ENCODE measurements at regions not wholly inside any gene's neighbourhood (a gene's known extent, or its start where the extent isn't known, plus 50 kb on each side); places are given as distances from the start of the nearest gene placed in this dataset.

- no peaks in the 10 kb centered on the region for H3K36me3 Mint-ChIP-seq (ENCODE audit: low read depth)
- ATAC-seq (ENCODE audit: low read depth) (no peak), DNase-seq (no peak)
- no peaks in the 10 kb centered on the region for H3K9me3 Mint-ChIP-seq
- H3K4me1 Mint-ChIP-seq = no peaks in the 10 kb centered on the region
- no peak overlapping the region for H3K4me3 Mint-ChIP-seq
- peaks cover 2% of the 10 kb centered on the region for H3K27me3 Mint-ChIP-seq
- intact Hi-C loops (cut with micrococcal nuclease) = no loop called here
- no peak overlapping the region for H3K27ac Mint-ChIP-seq
- CTCF ChIA-PET = no interaction called here
- POLR2A ChIA-PET = no interaction called here
- no peak for TF ChIP-seq CTCF (IDR thresholded peaks at IDR 0.05)
These were observed 320.7 kb downstream of the MYCN start for GRCh38 chr2:16261071-16261470.

GRCh38 chr2:16260041-16260830, 319.9 kb downstream of the MYCN start:
- H3K4me3 Mint-ChIP-seq = no peak overlapping the region
- DNase-seq (no peak), ATAC-seq (ENCODE audit: low read depth) (no peak)
- intact Hi-C loops (cut with micrococcal nuclease) = no loop called here
- ChIA-PET POLR2A (no interaction called here), CTCF (no interaction called here)
- no peak overlapping the region for H3K27ac Mint-ChIP-seq
- H3K9me3 Mint-ChIP-seq = no peaks in the 10 kb centered on the region
- H3K36me3 Mint-ChIP-seq (ENCODE audit: low read depth) = no peaks in the 10 kb centered on the region
- no peak for TF ChIP-seq CTCF (IDR thresholded peaks at IDR 0.05)
- H3K27me3 Mint-ChIP-seq = peaks cover 6% of the 10 kb centered on the region
- no peaks in the 10 kb centered on the region for H3K4me1 Mint-ChIP-seq

GRCh38 chr2:16259010-16259409, 318.7 kb downstream of the MYCN start:
- no peak overlapping the region for H3K4me3 Mint-ChIP-seq
- peaks cover 6% of the 10 kb centered on the region for H3K27me3 Mint-ChIP-seq
- H3K36me3 Mint-ChIP-seq (ENCODE audit: low read depth) = no peaks in the 10 kb centered on the region
- ATAC-seq (ENCODE audit: low read depth) (no peak), DNase-seq (no peak)
- H3K4me1 Mint-ChIP-seq = no peaks in the 10 kb centered on the region
- no peak for TF ChIP-seq CTCF (IDR thresholded peaks at IDR 0.05)
- H3K9me3 Mint-ChIP-seq = peaks cover 3% of the 10 kb centered on the region
- intact Hi-C loops (cut with micrococcal nuclease) = no loop called here
- ChIA-PET CTCF (no interaction called here), POLR2A (no interaction called here)
- H3K27ac Mint-ChIP-seq = no peak overlapping the region

DNA sequence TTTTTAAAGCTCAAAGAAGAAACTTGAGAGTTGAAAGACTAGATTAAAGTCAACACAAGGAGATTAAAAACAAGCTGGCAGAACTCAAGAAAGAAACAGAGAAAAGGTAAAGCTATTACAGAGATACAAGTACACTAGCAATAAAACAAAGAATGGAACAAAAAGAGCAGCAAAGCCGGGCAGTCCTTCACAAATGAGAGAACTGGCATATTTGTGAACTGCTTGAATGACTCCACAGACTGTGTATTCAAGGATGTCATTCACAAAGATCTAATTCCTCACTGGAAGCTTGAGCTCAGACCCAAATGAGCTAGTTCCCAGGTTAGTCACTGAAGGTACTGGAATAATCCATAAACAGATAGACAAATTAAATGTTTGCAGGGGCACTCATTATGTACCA, 318.0 kb downstream of the MYCN start:
- TF ChIP-seq CTCF (IDR thresholded peaks at IDR 0.05) = no peak
- no peak for ATAC-seq (ENCODE audit: low read depth)
- H3K27ac Mint-ChIP-seq = no peak overlapping the region
- intact Hi-C loops (cut with micrococcal nuclease) = no loop called here
- ChIA-PET CTCF (no interaction called here), POLR2A (no interaction called here)
- no peak for DNase-seq
- no peaks in the 10 kb centered on the region for H3K4me1 Mint-ChIP-seq
- peaks cover 3% of the 10 kb centered on the region for H3K9me3 Mint-ChIP-seq
- no peak overlapping the region for H3K4me3 Mint-ChIP-seq
- peaks cover 6% of the 10 kb centered on the region for H3K27me3 Mint-ChIP-seq
- no peaks in the 10 kb centered on the region for H3K36me3 Mint-ChIP-seq (ENCODE audit: low read depth)

GRCh38 chr2:16257322-16258028, 317.1 kb downstream of the MYCN start:
- intact Hi-C loops (cut with micrococcal nuclease) = no loop called here
- TF ChIP-seq CTCF (IDR thresholded peaks at IDR 0.05) = no peak
- ATAC-seq (ENCODE audit: low read depth) = no peak
- Mint-ChIP-seq H3K27ac (no peak overlapping the region), H3K4me1 (no peaks in the 10 kb centered on the region), H3K36me3 (ENCODE audit: low read depth) (no peaks in the 10 kb centered on the region), H3K27me3 (peaks cover 6% of the 10 kb centered on the region), H3K9me3 (peaks cover 3% of the 10 kb centered on the region), H3K4me3 (no peak overlapping the region)
- ChIA-PET POLR2A (no interaction called here), CTCF (no interaction called here)
- no peak for DNase-seq

Data from activated B cell treated with CpG ODN at 0.5 μM for 24 hours (primary cell).